Limb (tissue), 2 donors: ENCODE measurements at regions not wholly inside any gene's neighbourhood (a gene's known extent, or its start where the extent isn't known, plus 50 kb on each side); places are given as distances from the start of the nearest gene placed in this dataset.

ENCODE experiments used
- DNase-seq, 2 donors: peaks; one replicate each; pipeline ENCODE4 v3.0.0-alpha.2; 2016; ENCODE audit errors: extremely low spot score in 2 of 2

DNA sequence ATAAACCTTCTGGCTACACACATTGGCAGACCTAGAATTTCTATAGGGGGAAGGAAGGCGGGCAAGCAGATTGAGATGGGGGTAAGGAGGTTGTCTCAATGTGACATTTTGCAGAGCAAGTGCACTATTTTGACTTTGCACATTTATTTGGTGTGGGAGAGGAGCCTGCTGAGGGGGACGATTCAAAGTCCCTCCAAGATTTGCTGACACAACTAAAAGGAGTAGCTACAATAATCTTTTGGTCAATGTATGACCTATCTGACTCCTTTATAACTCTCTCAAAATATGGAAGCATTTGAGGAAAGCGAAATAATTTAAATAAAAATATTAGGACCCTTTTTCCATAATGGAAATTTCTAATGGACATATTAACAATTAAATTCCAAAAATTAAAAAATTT is 274.9 kb upstream of the PPARGC1A start:
- no peak for DNase-seq

DNA sequence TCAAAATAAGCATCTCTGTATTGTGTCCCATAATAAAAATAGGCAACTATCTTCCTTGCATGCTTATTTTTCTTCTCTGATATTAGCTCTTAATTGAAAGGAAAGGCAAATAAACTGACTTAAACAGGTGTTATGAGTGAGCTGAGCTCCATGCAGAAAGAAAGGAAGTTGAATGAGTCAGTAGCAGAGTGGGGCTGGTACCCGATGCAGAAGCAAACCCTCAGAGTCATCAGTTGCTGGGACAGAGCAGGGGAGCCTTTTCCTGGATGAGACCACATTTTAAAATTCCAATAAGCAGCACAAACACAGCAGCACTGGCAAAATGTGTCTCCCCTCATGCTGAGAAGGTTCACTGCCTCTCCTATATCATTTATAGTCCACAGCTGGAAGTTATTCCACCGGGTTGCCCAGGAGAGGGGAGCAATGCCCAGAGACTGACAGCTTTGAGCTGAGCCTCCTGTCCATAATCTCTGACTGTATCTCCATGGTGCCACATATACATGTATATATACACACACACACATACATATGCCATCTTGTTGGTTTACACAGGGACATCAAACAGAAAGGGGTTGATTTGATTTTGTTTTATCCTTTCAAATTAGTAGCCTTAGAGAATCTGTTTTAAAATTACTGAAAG is 274.3 kb upstream of the PPARGC1A start:
- DNase-seq, result no peak

DNA sequence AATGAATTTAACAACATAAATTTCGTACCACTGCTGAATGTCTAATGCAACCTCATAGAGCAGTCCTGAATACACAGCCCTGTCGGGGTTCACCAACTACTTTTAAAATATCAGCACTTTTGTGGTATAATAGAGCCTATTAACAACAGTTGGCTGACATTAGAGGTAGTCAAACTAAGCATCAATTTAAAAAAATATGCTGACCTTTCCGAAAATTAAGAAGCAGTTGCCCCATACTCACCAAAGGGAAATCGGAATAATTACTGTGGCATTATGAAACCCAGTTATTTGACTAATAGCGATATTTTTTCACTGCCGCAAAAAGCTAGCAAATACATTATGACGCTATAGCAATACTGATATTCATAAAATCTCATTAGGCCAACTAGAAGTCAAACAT is 273.5 kb upstream of the PPARGC1A start:
- no peak for DNase-seq

DNA sequence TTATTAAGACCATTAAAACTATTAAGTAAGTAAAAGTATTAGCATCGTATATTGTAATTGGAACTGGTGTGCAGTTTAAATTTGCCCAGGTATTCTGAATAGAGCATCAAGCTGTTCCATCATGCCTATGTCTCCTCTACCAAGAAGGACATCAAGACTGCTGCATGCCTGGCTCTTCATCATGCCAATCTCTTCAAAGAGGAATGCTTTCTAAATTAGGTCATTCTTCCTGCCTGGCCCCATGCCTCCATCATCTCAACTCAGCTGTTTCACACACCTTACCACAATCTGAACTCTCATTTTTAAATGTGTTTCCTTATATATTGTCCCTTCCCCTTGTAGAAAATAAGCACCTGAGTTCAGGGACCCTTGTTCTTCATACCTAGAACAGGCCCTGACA is 270.5 kb upstream of the PPARGC1A start:
- DNase-seq, result no peak

DNA sequence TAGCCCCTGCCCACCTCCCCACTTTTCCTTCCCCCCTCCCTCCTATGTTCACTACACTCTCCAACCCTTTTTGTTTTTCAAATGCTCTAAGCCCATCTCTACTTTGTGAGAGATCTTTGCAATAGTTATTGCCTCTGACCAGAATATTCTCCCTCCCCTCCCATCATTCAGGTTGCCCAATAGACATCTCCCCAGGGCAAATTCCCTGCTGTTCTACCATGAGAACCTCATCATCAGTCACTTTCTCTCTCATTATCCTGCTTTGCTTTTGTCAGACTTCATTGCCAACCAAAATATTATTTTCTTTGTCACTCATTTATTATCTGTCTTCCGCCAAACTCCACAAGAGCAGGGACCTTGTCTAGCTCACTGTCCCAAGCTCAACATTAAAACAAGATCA is 268.2 kb upstream of the PPARGC1A start:
- no peak for DNase-seq

DNA sequence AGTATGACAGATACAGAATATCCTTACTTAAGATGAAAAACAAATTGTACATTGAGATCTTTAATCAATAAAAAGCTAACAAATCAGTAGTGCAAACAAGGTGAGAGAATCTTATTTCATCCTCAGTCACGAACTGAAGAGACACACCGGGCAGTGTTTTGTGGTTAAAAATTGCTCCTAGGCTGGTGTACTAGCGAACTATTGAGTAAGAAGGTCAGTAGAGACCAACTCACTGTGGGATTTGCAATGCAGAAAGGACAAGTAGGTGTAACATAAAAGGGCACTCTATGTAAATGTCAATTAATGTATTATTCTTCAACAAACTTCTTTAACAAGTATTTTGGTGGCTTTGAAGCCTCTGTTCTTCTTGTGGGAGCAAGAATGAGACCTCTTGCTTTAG is 260.2 kb upstream of the PPARGC1A start:
- DNase-seq, result no peak

DNA sequence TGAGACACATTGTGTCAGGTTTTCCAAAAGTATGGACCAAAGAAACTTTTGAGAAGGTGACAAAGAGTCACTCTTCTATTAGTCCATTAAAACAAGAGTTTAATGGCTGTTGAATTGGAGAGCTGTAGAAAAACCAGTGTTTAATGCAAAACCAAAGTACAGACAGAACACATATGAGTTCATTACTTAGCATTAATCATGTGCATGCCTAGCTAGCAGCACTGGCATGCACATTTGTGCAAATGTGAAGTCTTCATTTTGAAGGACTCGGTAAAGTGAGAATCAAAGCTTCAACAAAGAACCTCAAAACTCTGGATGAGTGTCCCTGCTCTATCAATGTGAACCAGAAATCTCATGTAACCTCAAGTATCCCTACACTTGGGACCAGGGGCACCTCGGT is 256.3 kb upstream of the PPARGC1A start:
- no peak for DNase-seq

DNA sequence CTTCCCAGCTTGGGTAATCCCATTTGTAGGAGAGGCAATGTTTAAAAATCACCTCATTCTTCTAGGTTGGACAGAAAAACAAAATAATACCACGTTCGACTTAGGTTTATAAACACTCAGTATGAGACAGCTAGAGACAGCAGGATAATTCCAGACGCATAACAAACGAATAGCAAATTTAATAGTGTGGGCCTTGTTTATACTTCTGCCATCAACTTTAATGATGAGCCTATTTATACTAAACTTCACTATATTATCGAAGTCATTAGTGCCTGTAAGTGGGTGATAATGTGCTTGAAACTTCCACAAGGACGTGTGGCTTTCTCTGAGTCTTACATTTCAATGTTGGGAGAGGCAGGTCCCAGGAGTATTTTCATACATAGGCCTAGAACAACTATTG is 255.7 kb upstream of the PPARGC1A start:
- no peak for DNase-seq

DNA sequence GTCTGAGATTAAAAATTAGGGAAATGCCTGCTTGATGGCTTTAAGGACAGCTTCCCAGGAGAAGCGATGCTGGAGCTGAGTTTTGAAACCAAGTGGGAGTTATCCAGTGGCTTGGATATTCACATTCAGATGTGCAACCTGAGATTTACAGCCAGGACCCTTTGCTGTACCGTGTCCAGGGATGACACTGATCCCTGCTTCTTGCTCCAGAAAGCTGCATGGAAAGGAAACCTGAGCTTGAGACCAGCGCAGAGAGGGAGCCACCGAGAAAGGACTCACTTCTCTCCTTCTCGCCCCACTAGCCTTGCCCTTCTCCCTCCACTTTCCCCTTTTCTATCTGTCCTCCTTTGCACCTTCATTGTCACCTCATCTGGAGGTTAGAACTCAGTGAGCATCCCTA is 254.5 kb upstream of the PPARGC1A start:
- no peak for DNase-seq

DNA sequence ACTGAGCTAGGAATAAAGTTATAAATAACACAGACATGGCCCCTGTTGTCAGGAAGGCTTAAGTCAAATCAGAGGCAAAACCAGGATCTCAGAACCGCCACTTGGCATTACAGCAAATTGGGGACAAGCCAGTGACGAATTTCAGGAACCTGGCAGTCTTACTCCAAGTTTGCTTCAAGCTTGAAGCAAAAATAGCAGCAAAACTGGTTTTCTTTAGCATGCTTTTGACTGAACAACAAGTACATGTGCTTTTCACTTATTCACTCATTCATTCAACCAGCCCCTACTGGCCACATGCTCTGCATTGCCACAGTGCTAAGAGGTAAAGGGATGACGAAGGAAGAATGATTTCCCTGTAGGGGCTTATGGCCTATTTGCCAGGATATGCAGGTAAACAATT is 253.9 kb upstream of the PPARGC1A start:
- DNase-seq, result no peak

DNA sequence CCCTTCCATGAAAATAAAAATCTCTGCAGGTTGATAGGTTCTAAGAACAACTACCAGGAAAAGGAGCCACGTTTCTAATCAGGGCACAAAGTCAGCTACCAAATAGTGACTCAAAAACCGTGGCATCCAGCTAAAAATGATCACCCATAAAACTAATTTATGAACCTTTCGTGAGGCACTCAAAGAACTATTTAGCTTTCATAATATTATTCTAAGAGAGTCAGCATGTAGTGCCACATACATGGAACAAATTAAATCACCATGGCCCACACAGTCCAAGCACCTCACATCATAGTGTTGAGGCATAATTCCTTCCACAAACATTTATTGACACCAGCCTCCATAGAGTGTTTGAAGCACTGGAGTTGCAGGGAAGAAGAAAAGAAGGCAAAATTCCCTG is 252.0 kb upstream of the PPARGC1A start:
- DNase-seq, result no peak

DNA sequence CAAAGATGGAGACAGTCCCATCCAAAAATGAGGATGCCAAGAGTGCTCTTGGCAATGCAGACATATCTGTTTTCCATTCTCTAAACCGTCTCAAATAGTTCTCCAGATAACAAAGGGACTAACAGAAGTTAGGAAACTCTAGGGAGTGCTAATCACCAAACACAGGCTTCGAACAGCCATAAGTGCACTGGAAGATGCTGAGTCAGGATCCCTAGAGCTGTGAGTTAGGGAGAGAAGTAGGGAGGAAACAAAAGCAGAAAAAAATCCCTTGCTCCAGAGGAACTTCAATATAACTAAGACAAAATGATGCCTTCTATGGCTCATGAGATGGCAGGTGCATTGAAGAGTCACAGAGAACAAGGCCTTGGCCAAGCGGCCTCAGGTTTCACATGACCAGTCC is 251.0 kb upstream of the PPARGC1A start:
- no peak for DNase-seq

DNA sequence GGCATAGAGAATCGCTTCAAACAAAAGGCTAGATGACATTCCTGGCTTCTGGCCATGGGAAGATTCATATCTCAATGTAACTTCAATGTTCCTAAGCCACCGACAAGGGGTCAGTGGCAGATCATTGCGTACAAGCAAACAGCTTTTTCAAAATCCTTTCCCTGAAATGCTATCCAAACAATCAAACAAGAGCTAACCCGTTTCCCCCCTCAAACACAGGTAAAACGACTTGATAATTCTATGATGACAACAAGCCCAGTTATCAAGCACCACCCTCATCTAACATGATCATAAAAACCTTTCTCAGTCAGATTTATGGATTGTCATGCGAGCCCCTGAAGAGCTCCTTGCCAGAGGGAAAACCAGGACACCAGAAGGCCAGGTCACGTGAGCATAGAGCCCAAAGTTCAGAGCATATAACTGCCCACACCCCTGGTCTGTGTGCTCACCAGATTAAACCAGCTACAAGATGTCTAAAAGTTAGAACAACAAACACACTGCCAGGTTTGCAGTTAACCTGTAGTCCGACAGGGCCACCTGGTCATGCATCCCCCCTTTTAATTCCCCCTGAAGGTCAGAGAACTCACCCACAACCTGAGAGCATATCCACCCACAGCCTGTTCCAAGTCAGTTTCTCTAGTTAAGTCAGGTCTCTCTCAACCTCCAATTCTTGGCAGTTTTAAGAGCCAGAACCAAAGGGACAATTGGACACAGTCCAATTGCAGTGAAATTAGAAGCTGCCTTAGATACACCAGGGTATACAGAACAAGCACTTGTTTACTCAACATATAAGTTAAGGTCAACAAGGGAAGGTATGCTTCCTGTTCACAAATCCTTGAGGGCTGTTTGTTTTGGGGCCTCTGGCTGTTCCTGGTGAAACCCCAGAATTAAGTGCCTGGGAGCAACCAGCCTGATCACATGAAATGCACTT is 248.1 kb upstream of the PPARGC1A start:
- DNase-seq, result peak in 1 of 2 donors; percentile 18

DNA sequence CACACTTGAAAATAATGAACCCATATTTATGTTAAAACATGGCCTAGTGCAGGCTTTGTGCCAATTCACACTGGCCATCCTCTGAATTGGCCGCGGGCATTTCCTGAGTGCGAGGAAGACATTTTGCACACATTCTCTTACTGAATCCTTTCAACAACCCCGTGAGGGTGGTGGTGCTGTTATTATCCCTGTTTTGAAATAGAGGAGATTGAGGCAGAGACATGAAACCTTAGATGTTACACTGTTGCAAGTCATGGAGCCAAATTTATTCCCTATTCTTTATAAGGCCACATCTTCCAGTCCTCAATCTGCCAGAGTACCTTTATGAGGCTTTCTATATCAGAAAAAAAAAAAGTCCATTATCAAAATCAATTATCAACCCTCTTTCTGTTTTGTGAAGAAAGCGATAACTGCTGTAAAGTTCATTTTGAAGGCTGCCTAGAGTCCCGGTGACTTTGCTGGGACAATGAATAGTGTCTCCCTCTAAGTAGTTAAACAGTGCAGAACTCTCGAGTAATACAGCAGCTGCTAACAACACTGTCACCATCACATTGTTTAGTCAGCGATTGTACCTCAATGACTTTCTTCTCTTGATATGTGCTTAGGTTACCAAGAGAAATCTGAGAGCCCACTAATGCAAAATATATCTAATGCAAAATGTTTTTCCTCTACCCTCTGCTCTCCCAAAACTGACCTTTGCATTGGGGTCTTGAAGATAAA is 242.3 kb upstream of the PPARGC1A start:
- DNase-seq, result no peak

DNA sequence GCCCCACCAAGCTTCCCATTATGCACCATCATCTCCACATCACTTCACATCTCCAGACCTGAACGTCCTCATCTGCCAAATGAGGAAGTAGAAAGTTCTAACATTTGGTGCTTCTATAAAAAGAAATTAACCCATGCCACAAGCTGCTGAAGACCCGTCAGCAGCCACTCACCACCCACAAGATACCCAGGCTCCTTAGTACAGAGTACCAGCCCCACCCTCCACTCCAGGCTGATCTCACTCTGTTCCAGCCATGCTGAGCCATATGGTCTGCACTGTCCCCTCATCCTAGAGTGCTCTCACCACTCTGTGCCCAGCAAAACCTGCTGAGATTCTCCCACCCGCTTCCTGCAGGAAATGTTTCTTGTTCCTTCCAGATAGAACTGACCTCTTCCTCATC is 240.8 kb upstream of the PPARGC1A start:
- DNase-seq, result no peak

DNA sequence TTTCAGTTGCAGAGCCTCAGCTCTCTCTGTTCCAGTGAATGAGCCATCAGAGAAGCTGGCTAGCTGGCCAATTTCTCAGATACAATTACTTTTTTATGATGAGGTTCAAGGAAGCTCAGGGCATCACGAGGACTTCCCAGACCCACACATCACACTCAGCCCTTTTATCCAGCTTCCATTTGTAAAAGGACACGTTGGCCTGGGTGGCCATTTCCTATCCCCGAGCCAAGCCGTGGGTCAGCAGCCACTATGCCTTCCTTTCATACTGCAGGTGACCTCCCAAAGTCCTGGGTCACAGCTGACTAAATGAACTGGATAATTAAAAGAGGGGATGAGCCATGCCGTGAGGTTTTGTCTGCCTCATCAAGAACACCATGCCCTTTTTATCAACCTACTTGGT is 236.9 kb upstream of the PPARGC1A start:
- no peak for DNase-seq

DNA sequence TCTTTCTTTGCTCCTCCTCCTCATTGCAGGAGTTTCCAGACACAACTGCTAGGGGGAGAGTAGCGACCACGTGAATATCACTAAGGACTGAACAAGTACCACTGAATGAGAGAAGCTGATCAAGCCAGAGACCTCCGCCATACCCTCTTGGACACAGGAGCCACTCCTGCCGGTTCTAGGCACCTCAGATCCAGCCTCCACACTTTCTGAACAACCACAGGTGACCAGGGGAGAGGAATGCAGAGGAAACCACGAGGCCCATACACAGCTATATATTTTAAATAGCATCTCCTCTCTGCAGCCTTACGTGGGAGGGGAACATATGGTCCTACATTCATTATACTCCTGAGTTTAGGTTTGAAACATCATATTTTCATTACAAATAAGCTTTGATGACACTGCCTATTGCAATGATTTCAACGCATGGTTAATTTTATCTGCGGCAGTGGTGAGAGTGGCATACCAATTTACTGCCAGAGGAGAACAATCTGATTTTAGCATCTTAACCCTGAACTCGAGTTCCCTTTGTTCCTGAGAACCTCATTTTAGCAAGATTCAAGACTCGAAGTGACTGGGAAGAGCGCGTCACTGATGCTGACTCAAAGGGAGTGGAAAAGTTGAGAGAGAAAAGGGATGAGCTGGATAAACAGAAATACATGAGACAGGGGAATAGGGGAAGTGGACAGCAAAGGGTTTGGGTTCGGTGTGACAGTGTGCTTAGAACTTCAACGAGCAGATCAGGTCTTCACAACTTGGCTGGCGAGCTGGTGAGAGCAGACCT is 231.7 kb upstream of the PPARGC1A start:
- DNase-seq, result no peak

DNA sequence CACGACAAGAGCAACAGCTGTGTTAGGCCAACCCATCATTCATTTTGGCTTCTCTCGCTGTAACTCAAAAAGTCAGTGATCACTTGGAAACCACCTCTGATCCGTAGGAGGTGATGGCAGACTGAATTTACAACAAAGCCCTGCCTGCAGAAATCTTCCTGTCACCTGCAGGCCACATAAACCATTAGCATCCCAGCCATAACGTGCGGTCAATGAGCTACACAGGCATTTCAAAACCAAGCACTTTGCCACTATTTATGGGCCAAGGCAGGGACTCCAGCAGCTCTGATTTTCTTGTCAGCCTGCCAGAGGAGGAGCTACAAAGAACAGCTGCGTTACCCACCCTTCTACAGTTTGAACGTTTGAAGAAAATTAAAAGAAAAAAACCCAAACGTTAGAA is 228.1 kb upstream of the PPARGC1A start:
- DNase-seq, result peak in 1 of 2 donors; percentile 60

DNA sequence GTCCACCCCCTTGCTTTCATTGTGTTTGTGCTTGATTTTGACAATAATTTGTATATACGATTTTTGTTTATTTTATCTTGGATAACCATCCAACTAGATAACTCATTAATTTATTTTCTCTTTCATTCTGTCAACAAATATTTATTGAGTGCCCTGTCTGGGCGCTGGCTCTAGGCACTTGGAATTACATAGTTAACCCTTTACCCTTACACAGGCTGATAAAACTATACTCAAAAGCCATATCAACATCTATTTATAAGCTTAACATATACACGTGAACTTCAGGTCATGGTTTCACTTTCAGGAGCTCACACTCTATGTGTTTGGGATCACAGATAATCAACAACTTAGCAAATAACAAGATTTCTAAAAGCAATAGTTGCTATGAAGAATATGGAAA is 226.3 kb upstream of the PPARGC1A start:
- DNase-seq, result no peak

DNA sequence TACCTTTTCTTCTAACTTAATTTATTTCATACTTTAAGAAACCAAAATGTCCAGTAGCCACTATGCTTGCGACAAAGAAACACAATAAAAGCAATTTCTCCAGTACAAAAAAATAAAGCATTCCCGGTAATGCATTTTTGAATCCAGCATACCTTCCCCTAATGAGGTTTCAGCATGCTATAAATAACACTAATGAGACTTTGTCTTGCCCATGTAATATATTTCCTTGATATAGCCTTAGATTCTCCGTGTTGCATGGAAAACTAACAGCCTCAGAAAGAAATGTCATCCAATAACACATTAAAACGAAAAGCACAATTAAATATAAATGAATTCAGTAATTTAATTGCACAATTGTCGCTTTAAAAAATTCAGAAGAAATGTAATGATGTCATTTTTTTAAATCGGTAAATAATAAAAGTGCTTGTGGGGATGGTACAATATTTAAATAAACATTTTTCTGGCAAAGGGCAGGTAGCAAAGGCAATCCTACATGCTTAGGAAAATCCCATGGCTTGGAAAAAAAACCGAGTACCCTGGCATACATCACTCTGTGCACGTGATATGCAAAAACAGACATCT is 225.2 kb upstream of the PPARGC1A start:
- no peak for DNase-seq

DNA sequence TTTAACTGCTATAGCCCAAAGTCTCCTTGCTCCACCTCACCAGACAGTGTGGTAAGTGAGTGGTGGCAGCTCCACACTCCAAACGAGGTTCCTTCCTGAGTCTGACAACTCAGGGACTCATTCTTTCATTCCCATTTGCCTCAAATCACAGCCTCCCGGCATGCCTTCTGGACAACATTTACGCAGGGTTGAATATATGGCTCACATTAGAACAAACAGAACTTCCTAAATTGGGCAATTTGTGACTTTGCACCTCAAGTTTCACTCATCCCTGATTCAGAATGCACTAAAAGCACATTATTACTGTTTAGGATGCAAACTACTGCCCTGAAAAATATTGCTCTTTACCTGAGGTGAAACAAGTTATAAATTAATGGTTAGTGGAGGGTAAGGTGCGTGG is 224.6 kb upstream of the PPARGC1A start:
- DNase-seq, result no peak
